PC-3 (cell line): ENCODE measurements at regions not wholly inside any gene's neighbourhood (a gene's known extent, or its start where the extent isn't known, plus 50 kb on each side); places are given as distances from the start of the nearest gene placed in this dataset.

Source experiments
- CTCF ChIP-seq: fragments of 300-600 bp; sonication (generic); conservative IDR thresholded peaks from 2 replicates; pipeline ENCODE4 v1.5.1; 2017; ENCODE audit warnings: antibody characterized with exemption, low read depth, mild to moderate bottlenecking, low read length
- EZH2 ChIP-seq: fragments of 300-600 bp; sonication (generic); IDR thresholded peaks from one replicate; pipeline ENCODE4 v1.6.1; 2017; ENCODE audit warnings: antibody characterized with exemption, mild to moderate bottlenecking, low read length; ENCODE audit not compliant: unreplicated experiment
- EZH2phosphoT487 ChIP-seq: fragments of 300-600 bp; sonication (generic); IDR thresholded peaks from 2 replicates; pipeline ENCODE4 v1.6.1; 2018; ENCODE audit warnings: mild to moderate bottlenecking, antibody characterized with exemption, low read length, borderline replicate concordance

- TF ChIP-seq CTCF (no peak), EZH2 (no peak), EZH2phosphoT487 (no peak)
Measured at GRCh38 chr21:20644552-20644951, 353.7 kb upstream of the NCAM2 start.
